HepG2 (cell line): ENCODE measurements at regions not wholly inside any gene's neighbourhood (a gene's known extent, or its start where the extent isn't known, plus 50 kb on each side); places are given as distances from the start of the nearest gene placed in this dataset.

Experiments
- FOXP1 ChIP-seq, 2 experiments: fragments of 450-650 bp in 1 of 2; IDR thresholded peaks; 2 replicates each; pipeline ENCODE4 v1.6.1; 2017 to 2018; ENCODE audit warnings: antibody characterized with exemption in 1 of 2
- GABPA ChIP-seq, 2 experiments: IDR thresholded peaks; 2 replicates each; pipeline ENCODE4 v1.6.1; 2011 to 2016; ENCODE audit warnings: low read depth in 2 of 2, low read length in 1 of 2, missing biosample characterization in 1 of 2, missing genetic modification characterization in 1 of 2
- KLF9 ChIP-seq: IDR thresholded peaks from 2 replicates; pipeline ENCODE4 v1.6.1; 2016; ENCODE audit warnings: low read depth
- RARA ChIP-seq: IDR thresholded peaks from 2 replicates; pipeline ENCODE4 v1.6.1; 2016; ENCODE audit warnings: missing genetic modification reagents, missing compliant biosample characterization
- RBM22 ChIP-seq: fragments of 200-400 bp; formaldehyde crosslinking; optimal IDR thresholded peaks from 2 replicates; pipeline ENCODE3; 2017; ENCODE audit warnings: mild to moderate bottlenecking, low read length, moderate library complexity
- TSC22D2 ChIP-seq: sonication (generic); formaldehyde crosslinking; IDR thresholded peaks from 2 replicates; pipeline ENCODE4 v1.5.1; 2020; ENCODE audit warnings: missing genetic modification reagents, mild to moderate bottlenecking, borderline replicate concordance
- TF ChIP-seq, protein P1 (sequence below), 2 experiments: sonication (generic) in 1 of 2; formaldehyde crosslinking in 1 of 2; IDR thresholded peaks; 2 replicates each; pipeline versions ENCODE4 v1.4.0 to v1.6.1; 2016 to 2020; ENCODE audit warnings: borderline replicate concordance in 1 of 2, low read depth in 1 of 2, mild to moderate bottlenecking in 1 of 2, missing genetic modification reagents in 1 of 2
- TF ChIP-seq, protein P2 (sequence below): sonication (generic); formaldehyde crosslinking; conservative IDR thresholded peaks from 2 replicates; pipeline ENCODE4 v1.8.0; 2022; ENCODE audit warnings: mild to moderate bottlenecking, moderate library complexity, missing genetic modification reagents
- TF ChIP-seq, protein P3 (sequence below): sonication (generic); formaldehyde crosslinking; IDR thresholded peaks from 2 replicates; pipeline ENCODE4 v1.4.0; 2020; ENCODE audit warnings: mild to moderate bottlenecking, missing genetic modification reagents

DNA sequence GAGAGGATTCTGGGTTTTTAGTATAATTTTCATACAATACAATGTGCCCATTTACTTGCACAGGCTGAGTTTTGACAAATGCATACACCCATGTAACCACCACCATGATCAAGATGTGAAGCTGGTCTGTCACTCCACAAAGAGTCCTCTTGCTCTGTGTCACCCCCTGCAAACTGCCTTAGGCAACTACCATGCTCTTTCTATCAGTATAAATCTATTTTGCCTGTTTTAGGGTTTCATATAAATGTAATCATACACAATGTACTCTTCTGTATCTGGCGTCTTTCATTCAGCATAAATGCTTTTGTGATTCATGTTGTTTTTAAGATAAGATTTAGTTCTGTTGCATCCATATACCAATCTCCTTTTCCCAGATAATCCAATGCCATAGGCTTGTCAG lies 181.9 kb upstream of the KCNG1 start (continued):
- TF ChIP-seq, protein P1, sequence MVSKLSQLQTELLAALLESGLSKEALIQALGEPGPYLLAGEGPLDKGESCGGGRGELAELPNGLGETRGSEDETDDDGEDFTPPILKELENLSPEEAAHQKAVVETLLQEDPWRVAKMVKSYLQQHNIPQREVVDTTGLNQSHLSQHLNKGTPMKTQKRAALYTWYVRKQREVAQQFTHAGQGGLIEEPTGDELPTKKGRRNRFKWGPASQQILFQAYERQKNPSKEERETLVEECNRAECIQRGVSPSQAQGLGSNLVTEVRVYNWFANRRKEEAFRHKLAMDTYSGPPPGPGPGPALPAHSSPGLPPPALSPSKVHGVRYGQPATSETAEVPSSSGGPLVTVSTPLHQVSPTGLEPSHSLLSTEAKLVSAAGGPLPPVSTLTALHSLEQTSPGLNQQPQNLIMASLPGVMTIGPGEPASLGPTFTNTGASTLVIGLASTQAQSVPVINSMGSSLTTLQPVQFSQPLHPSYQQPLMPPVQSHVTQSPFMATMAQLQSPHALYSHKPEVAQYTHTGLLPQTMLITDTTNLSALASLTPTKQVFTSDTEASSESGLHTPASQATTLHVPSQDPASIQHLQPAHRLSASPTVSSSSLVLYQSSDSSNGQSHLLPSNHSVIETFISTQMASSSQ (IDR thresholded peaks at IDR 0.05; ENCODE audit: low read depth) = no peak
- TF ChIP-seq, protein P1 (CRISPR knock-in tag; IDR thresholded peaks at IDR 0.05; ENCODE audit: borderline replicate concordance) = no peak
- TF ChIP-seq, protein P2, sequence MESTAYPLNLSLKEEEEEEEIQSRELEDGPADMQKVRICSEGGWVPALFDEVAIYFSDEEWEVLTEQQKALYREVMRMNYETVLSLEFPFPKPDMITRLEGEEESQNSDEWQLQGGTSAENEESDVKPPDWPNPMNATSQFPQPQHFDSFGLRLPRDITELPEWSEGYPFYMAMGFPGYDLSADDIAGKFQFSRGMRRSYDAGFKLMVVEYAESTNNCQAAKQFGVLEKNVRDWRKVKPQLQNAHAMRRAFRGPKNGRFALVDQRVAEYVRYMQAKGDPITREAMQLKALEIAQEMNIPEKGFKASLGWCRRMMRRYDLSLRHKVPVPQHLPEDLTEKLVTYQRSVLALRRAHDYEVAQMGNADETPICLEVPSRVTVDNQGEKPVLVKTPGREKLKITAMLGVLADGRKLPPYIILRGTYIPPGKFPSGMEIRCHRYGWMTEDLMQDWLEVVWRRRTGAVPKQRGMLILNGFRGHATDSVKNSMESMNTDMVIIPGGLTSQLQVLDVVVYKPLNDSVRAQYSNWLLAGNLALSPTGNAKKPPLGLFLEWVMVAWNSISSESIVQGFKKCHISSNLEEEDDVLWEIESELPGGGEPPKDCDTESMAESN (CRISPR knock-in tag) = no peak
- TF ChIP-seq FOXP1 (IDR thresholded peaks at IDR 0.05) (no peak), FOXP1 (CRISPR knock-in tag; IDR thresholded peaks at IDR 0.05) (no peak), GABPA (IDR thresholded peaks at IDR 0.05; ENCODE audit: low read depth, low read length) (no peak), GABPA (CRISPR knock-in tag; IDR thresholded peaks at IDR 0.05; ENCODE audit: low read depth) (no peak), TSC22D2 (CRISPR knock-in tag) (no peak), RARA (CRISPR knock-in tag) (no peak), KLF9 (CRISPR knock-in tag) (no peak), RBM22 (no peak)
- TF ChIP-seq, protein P3, sequence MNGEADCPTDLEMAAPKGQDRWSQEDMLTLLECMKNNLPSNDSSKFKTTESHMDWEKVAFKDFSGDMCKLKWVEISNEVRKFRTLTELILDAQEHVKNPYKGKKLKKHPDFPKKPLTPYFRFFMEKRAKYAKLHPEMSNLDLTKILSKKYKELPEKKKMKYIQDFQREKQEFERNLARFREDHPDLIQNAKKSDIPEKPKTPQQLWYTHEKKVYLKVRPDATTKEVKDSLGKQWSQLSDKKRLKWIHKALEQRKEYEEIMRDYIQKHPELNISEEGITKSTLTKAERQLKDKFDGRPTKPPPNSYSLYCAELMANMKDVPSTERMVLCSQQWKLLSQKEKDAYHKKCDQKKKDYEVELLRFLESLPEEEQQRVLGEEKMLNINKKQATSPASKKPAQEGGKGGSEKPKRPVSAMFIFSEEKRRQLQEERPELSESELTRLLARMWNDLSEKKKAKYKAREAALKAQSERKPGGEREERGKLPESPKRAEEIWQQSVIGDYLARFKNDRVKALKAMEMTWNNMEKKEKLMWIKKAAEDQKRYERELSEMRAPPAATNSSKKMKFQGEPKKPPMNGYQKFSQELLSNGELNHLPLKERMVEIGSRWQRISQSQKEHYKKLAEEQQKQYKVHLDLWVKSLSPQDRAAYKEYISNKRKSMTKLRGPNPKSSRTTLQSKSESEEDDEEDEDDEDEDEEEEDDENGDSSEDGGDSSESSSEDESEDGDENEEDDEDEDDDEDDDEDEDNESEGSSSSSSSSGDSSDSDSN = no peak
